GM21786 (cell line): ENCODE measurements at regions not wholly inside any gene's neighbourhood (a gene's known extent, or its start where the extent isn't known, plus 50 kb on each side); places are given as distances from the start of the nearest gene placed in this dataset.

Experiments used
- ATAC-seq: cut with Tn5 transposase; IDR thresholded peaks from one replicate; pipeline ENCODE4 v1.9.1; 2021; ENCODE audit not compliant: unreplicated experiment

DNA sequence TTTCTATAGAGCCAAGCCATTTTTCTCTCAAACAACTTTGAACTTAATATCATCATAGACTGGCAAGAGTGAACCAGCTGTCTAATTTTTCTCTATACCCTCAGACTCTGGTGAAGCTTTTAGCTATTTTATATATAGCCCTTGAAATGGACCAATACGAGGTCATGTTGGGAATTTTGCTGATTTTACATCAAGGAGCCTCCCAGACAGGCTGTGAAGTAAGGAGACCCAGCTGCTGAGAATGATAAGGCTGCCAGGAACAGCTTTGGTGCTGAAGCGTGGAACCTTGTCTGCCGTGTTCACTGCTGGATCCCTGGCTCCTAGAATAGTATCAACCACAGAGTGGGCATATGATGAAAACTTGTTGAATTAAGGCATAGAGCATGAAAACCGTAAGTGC, 326.2 kb upstream of the NAV3 start:
- no peak for ATAC-seq

GRCh38 chr12:77500089-77500488, 330.6 kb upstream of the NAV3 start:
- ATAC-seq = no peak

- no peak for ATAC-seq
These were observed 333.0 kb upstream of the NAV3 start for GRCh38 chr12:77497647-77498046.

DNA sequence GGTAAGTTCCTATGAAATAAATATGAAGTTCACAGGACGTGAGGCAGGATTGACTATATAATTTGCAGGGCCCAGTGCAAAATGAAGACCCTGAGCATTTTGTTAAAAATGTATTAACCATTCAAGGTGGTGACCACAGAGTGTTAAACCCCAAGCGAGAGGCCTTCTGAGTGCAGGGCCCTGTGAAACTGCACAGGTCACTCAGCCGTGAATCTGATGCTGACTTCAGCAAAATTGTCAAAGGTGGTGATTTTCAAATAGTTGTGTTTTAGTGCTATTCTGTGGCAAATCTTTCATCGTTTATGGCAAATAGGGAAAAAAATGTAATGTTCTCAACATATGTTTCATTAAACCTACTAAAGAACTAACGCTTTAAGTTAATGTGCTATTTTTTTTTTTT, 334.0 kb upstream of the NAV3 start:
- ATAC-seq = no peak

GRCh38 chr12:77494296-77494695, 336.4 kb upstream of the NAV3 start:
- no peak for ATAC-seq

DNA sequence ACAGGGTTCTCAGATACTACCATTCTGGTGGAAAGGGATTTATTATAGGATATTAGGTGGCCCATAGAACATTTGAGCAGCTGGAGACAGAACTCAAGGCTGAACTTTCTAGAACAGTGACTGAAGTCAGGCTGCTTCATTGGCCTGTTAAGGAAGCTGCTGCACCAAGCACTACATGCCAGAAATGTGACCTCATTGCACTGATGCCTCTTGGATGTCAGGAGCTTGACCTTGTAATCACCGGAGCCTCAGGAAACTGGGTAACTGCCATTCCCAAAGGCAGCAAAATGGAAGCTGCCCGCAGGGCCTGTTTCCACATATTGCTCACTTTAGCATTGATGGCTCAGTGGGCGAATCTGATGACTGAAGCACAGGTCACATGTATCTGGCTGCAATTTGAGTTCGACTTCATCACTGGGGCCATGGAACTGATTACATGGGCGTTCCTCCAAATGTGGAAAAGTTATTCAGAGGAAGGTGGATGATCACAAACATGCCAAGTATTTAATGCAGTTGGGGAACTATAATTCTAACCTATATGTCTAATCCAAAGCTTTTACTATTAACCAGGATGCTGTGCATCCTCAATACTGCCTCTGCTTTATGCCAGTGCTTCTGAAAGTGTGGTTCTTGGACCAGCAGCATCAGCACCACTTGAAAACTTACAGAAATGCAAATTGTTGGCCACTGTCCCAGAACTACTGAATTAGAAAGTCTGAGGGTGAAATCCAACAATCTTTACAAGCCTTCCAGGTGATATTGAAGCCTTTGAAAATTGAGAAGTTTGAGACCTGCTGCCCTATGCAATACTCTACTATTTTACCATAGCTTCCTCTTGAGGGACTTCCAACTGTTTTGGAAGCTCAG, 337.2 kb upstream of the NAV3 start:
- no peak for ATAC-seq

GRCh38 chr12:77492536-77492935, 338.2 kb upstream of the NAV3 start:
- no peak for ATAC-seq

GRCh38 chr12:77489331-77489970, 341.2 kb upstream of the NAV3 start:
- ATAC-seq = no peak

- ATAC-seq = no peak
These were observed 342.6 kb upstream of the NAV3 start for GRCh38 chr12:77488041-77488620.

GRCh38 chr12:77486872-77487271, 343.8 kb upstream of the NAV3 start:
- no peak for ATAC-seq

DNA sequence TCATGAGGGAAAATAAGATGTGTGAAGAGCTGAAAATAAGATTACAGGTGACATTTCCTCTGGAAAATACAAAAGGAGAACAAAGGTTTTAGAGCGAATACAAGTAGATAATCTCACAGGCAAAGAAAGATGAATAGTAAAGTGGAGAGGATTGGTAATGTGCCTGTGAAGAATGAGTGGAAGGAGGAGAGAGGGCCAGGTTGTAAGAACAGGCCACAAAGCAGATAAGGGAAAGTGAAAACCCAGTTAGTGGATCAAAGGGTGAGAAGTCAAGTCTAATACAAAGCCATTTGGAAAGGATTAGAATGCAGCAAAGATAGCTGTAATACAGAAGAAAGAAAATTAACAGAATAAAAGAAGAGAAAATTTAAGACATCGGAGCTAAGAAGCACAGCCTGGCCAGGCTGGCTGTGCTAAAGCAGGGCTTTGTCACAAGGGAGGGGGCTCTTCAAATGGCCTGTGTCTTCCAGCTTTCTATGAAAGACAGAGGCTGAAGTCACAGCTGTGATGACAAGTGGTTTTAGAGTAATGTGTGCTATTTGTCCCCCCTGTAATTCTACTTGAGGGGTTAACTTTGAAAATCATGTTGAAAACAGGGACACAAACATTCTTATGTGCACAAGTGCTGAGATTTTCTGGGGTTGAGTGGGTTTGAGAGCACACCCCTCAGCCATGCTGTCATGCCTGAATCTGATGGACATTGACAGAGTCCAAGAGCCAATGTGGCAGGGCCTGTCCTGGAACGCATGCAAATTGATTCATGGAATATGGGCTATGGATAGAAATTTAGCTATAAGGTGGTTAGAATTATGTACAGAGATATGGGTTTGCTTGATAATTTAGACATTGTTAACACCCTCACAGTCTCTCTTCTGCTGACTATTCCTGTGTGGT, 344.5 kb upstream of the NAV3 start:
- ATAC-seq = no peak

- no peak for ATAC-seq
These were observed 349.0 kb upstream of the NAV3 start for GRCh38 chr12:77481687-77482086.

DNA sequence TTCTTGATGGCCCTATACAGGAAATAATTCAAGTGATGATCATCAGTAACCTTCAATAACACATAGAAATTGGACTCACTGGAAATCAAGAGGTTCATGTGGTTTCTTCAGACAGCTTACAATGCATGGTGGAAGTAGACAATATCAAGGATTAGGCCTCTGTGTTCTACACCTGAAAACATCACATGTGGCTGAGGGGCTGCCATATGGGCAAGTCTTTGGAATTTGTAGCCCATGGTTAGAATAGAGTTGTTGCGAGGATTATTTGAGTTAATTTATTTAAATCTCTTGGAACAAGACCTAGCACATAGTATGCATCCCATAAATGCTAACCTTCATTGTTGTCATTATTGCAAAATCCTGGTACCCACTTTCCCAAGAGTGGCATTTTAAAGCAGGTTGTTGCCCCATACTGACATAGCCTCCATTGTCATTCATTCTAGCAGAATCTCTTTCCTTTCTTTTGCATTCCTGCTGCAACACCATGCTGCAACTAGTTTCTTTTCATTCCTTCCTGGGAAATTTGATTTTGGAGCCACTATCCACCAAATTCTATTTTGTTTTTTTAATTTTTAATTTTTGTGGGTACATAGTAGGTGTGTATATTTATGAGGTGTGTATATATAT, 352.7 kb upstream of the NAV3 start:
- no peak for ATAC-seq

DNA sequence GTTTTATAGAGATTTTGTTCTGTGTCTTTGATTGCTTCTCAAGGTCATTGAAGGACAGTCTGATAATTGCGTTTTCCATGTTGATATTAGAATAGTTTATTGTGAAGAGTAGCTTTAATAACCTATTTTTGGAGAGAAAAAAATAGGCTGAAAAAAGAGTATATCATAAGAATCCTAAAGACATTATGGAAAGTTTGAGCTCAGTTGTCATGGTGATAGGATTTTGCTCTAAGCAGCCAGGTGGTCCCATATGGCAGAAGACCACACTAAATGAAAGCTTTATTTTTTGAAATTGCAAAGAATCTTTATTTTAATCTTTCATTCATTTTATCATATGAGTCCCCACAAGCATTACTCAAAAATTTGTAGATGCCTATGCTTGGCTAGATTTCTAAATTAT, 358.9 kb upstream of the NAV3 start:
- no peak for ATAC-seq

GRCh38 chr12:77469578-77470333, 360.9 kb upstream of the NAV3 start:
- ATAC-seq = no peak

GRCh38 chr12:77442633-77443032, 377.3 kb upstream of the E2F7 start:
- ATAC-seq = no peak

- ATAC-seq = no peak
These were observed 374.4 kb upstream of the E2F7 start for GRCh38 chr12:77439749-77440148.

DNA sequence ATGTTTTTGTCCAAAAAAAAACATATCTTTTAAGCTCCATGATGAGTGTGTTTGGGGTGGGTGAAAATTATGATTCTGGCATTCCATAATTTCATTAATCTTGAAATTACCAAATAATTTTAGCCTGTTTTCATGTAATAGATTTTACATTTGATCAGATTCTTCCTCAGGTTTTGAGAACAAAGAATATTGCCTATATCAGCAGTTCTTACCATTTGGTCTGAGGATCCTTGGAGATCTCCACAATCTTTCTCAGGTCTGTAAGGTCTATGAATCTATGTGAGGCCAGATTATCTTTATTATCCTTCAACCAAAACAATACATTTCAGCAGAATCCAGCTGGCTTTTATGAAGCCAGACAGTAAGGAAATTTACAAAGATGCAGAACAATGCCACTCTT, 373.3 kb upstream of the E2F7 start:
- ATAC-seq = no peak

DNA sequence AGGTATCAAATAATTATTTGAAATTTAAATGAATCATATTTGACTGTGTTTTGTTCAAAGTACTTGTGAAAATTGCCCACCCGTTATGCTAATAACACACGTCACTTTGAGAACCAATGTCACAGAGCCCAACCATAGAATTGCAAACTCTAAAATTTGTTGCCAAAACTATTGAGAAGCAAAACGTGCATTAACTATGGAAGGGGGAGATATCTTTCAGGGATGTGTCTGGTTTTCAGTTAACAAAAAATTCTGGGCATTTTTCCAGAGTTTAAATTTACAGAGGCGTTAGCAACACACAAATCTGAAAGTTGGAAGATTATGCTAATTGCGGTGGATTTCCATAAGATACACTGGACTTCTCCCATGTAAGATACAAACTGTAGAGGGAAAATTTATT, 371.8 kb upstream of the E2F7 start:
- ATAC-seq = no peak

DNA sequence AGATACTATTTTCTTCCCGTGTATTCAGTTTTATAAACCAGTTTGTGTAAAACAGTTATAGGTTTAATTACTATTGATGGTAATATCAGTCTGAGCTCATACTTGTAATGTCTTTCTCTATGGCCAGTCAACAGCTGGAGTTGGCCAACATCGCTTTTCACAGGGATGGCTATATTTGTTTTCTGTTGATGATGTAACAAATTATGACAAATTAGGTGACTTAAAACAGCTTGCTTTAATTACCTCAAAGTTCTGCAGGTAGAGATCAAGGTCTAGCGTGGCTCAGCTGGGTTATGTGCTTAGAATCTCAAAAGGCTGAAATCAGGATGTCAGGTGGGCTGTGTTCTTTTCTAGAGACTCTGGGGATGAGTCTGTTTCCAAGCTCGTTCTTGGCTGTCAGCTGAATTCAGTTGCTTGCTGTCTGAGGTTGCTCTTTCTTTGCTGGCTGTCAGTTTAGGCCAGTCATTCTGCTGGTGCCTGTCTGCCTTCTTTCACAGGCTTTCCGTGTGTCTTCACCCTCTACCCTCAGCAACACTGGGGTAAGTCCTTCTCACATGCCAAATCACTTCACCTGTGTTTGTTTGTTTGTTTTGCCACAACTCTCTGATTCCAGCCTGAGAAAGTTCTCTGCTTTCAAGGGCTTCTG, 370.2 kb upstream of the E2F7 start:
- ATAC-seq = no peak
